CD4-positive, alpha-beta T cell (primary cell): ENCODE measurements at regions not wholly inside any gene's neighbourhood (a gene's known extent, or its start where the extent isn't known, plus 50 kb on each side); places are given as distances from the start of the nearest gene placed in this dataset.

Source experiments
- ATAC-seq: fragments of 200-7000 bp; cut with Tn5 transposase; one replicate; pipeline ENCODE4 v1.10.0; 2022; ENCODE audit warnings: mild to moderate bottlenecking; ENCODE audit not compliant: poor library complexity
- CTCF ChIA-PET: fragments of 350-600 bp; sonication (Branson Sonifier 250); formaldehyde crosslinking; loops from one replicate; lab custom pipeline; 2021; ENCODE audit warnings: antibody characterized with exemption, inconsistent platforms; lab: Charles Lee
- POLR2A ChIA-PET: fragments of 350-600 bp; sonication (Branson Sonifier 250); formaldehyde crosslinking; loops from one replicate; lab custom pipeline; 2021; ENCODE audit warnings: antibody characterized with exemption, inconsistent platforms; lab: Charles Lee
- DNase-seq, 14 experiments: peaks; one replicate each; pipeline ENCODE4 v3.0.0-alpha.2; 2013 to 2020; ENCODE audit warnings: mixed read lengths in 2 of 14
- H3K27ac ChIP-seq, 2 donors: one replicate each; pipeline versions ENCODE4 v1.5.1 to v1.7.0; 2013; ENCODE audit warnings: low read length in 2 of 2, low read depth in 1 of 2, mild to moderate bottlenecking in 1 of 2
- H3K27me3 ChIP-seq, 2 experiments: 1 replicate in 1 of 2; 2 replicates in 1 of 2; pipeline versions ENCODE4 v1.6.1 to v1.7.0; 2013; ENCODE audit warnings: low read length in 2 of 2, control low read depth in 1 of 2, mild to moderate bottlenecking in 1 of 2, moderate library complexity in 1 of 2; ENCODE audit not compliant: insufficient read depth in 2 of 2, control insufficient read depth in 1 of 2
- H3K36me3 ChIP-seq: one replicate; pipeline ENCODE4 v1.6.1; 2013; ENCODE audit warnings: low read length, control low read depth; ENCODE audit not compliant: insufficient read depth
- H3K4me1 ChIP-seq: one replicate; pipeline ENCODE4 v1.6.1; 2013; ENCODE audit warnings: low read length, control low read depth; ENCODE audit not compliant: insufficient read depth
- H3K4me3 ChIP-seq: one replicate; pipeline ENCODE4 v1.5.1; 2013; ENCODE audit warnings: mild to moderate bottlenecking, low read length, moderate library complexity
- H3K9me3 ChIP-seq, 2 experiments: 1 replicate in 1 of 2; 2 replicates in 1 of 2; pipeline versions ENCODE4 v1.6.1 to v1.7.0; 2013; ENCODE audit warnings: low read length in 2 of 2, mild to moderate bottlenecking in 2 of 2, control low read depth in 1 of 2, moderate library complexity in 1 of 2; ENCODE audit not compliant: control insufficient read depth in 1 of 2, insufficient read depth in 1 of 2
- H3K27ac Mint-ChIP-seq: one replicate; pipeline ENCODE4 v1.8.0; 2020; ENCODE audit warnings: mixed read lengths
- H3K27me3 Mint-ChIP-seq: one replicate; pipeline ENCODE4 v1.8.0; 2021; ENCODE audit warnings: mixed read lengths
- H3K36me3 Mint-ChIP-seq: one replicate; pipeline ENCODE4 v1.8.0; 2021; ENCODE audit warnings: low read depth, mixed read lengths
- H3K4me1 Mint-ChIP-seq: one replicate; pipeline ENCODE4 v1.8.0; 2021; ENCODE audit warnings: low read depth, mixed read lengths
- H3K4me3 Mint-ChIP-seq: one replicate; pipeline ENCODE4 v1.8.0; 2020; ENCODE audit warnings: mild to moderate bottlenecking, mixed read lengths
- H3K9me3 Mint-ChIP-seq: one replicate; pipeline ENCODE4 v1.8.0; 2020; ENCODE audit warnings: mixed read lengths
- CTCF ChIP-seq: fragments of 200-600 bp; IDR thresholded peaks from one replicate; pipeline ENCODE4 v1.8.0; 2022; ENCODE audit warnings: antibody characterized with exemption, mild to moderate bottlenecking
- intact Hi-C, 2 experiments: fragments of 100-400 bp; cut with DNase I in 1 of 2; cut with micrococcal nuclease in 1 of 2; formaldehyde crosslinking; loops; one replicate each; pipeline versions ENCODE4 v1.15.1 to v1.9.0; 2023 to 2025; cut with DNase I, micrococcal nuclease

GRCh38 chr2:64904413-64905329 lies 84.5 kb upstream of the SLC1A4 start:
- Histone ChIP-seq H3K27ac (no peak overlapping the region), H3K4me1 (no peaks in the 10 kb centered on the region), H3K36me3 (no peaks in the 10 kb centered on the region), H3K9me3 (no peaks in the 10 kb centered on the region), H3K27me3 (no peaks in the 10 kb centered on the region), H3K4me3 (no peak overlapping the region)
- Mint-ChIP-seq H3K36me3 (no peaks in the 10 kb centered on the region), H3K4me3 (no peak overlapping the region), H3K4me1 (no peaks in the 10 kb centered on the region), H3K27me3 (peaks cover 7% of the 10 kb centered on the region), H3K9me3 (no peaks in the 10 kb centered on the region), H3K27ac (no peak overlapping the region)
- TF ChIP-seq CTCF = no peak
- peak in 1 of 14 experiments; percentile 8 for DNase-seq
- intact Hi-C loops = no loop called here
- ChIA-PET CTCF (no interaction called here), POLR2A (no interaction called here)
- no peak for ATAC-seq

DNA sequence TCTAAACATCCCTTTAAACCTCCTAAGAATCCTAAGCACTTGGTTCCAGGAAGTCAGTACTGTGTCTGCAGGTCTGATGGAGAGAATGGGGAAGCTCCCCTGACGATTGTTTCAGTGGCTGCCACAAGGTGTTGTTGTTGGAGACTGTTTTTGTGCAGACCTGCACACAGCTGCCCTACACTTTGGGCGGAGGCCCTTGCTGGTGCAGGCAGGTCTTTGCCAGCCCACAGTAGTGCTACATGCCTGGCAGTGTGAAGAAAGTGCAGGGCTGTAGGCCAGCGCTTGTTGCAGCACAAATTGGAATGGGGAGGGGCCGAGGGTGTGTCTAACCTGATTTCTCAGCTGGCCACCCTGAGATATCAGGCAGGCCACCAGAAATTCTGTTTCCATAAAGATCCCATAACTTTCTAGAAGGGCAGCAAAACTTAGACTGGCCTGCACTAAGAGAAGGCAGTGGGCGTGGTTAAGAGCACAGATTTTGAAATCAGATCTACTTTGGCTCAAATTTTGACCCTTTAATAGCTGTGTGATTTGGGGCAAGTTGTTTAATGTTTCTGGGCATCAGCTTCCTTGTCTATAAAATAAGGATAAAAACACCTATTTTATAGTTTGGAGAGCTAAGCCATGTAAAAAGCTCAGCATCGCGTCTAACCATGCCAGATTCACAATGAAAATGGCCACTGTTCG lies 83.7 kb upstream of the SLC1A4 start:
- no peak overlapping the region for H3K27ac ChIP-seq
- Mint-ChIP-seq H3K27ac (no peak overlapping the region), H3K27me3 (peaks cover 7% of the 10 kb centered on the region), H3K36me3 (no peaks in the 10 kb centered on the region), H3K9me3 (no peaks in the 10 kb centered on the region), H3K4me1 (no peaks in the 10 kb centered on the region), H3K4me3 (no peak overlapping the region)
- no peaks in the 10 kb centered on the region for H3K9me3 ChIP-seq
- H3K4me3 ChIP-seq = no peak overlapping the region
- H3K36me3 ChIP-seq = no peaks in the 10 kb centered on the region
- no peak for TF ChIP-seq CTCF
- intact Hi-C loops = no loop called here
- ChIA-PET POLR2A (no interaction called here), CTCF (no interaction called here)
- no peaks in the 10 kb centered on the region for H3K4me1 ChIP-seq
- no peak for ATAC-seq
- DNase-seq = no peak
- no peaks in the 10 kb centered on the region for H3K27me3 ChIP-seq

DNA sequence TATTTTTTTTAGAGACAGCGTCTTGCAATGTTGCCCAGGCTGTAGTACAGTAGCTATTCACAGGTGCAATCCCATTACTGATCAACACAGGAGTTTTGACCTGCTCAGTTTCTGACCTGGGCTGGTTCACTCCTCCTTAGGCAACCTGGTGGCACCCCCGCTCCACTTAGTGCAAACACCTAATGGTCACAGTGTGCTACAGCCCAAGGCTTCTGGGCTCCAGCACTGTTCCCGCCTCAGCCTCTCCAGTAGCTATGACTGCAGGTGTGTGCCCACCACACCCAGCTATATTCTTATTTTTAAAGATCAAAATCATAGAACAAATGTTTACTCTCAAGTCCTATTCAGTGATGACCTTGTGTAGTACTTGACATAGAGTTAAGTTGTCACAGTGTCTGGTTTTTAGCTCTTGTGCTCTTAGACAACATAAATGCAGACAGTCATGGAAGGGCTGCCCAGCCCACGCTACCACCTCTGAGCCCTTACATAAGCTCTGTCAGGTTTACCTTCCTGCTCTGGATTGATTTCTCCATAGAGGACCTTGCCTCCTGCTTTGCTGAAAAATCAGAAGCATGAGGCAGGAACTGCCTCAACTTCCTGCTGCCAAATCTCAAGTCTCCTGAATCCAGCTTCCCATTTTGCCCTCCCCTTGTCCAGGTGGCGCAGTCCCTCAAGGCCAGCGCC lies 82.2 kb upstream of the SLC1A4 start:
- H3K9me3 ChIP-seq = no peaks in the 10 kb centered on the region
- no peak overlapping the region for H3K4me3 ChIP-seq
- Mint-ChIP-seq H3K4me3 (no peak overlapping the region), H3K27ac (no peak overlapping the region), H3K9me3 (no peaks in the 10 kb centered on the region), H3K4me1 (no peaks in the 10 kb centered on the region), H3K36me3 (no peaks in the 10 kb centered on the region), H3K27me3 (peaks cover 7% of the 10 kb centered on the region)
- H3K36me3 ChIP-seq = no peaks in the 10 kb centered on the region
- no peaks in the 10 kb centered on the region for H3K27me3 ChIP-seq
- ATAC-seq = no peak
- no peak overlapping the region for H3K27ac ChIP-seq
- intact Hi-C loops = no loop called here
- no peak for DNase-seq
- ChIA-PET CTCF (interaction anchor here (1.9 kb wide), 1 partner anchor 11 kb away, joined by 10 read pairs; no protein-coding TSS in a partner anchor), POLR2A (no interaction called here)
- no peaks in the 10 kb centered on the region for H3K4me1 ChIP-seq
- no peak for TF ChIP-seq CTCF
